Body of pancreas (tissue), 4 donors: ENCODE measurements at regions not wholly inside any gene's neighbourhood (a gene's known extent, or its start where the extent isn't known, plus 50 kb on each side); places are given as distances from the start of the nearest gene placed in this dataset.

ENCODE experiments used
- ATAC-seq: fragments of 150-250 bp; one replicate; pipeline ENCODE4 v1.9.1; 2016
- DNase-seq, 4 donors: peaks; one replicate each; pipeline ENCODE4 v3.0.0-alpha.2; 2019
- H3K27ac ChIP-seq, 4 donors: fragments of 200-600 bp; sonication (generic); 1 replicate in 3 of 4; 2 replicates in 1 of 4; pipeline versions ENCODE4 v1.5.1 to v1.6.1; 2016 to 2019; ENCODE audit warnings: mild to moderate bottlenecking in 1 of 4, mixed read lengths in 1 of 4, moderate library complexity in 1 of 4
- H3K27me3 ChIP-seq, 2 donors: fragments of 200-600 bp; sonication (generic); one replicate each; pipeline ENCODE4 v1.6.0; 2016; ENCODE audit warnings: mild to moderate bottlenecking in 1 of 2
- H3K36me3 ChIP-seq, 2 donors: fragments of 200-600 bp; sonication (generic); replicated peaks in 1 of 2; 2 replicates each; pipeline ENCODE4 v1.5.1; 2016; ENCODE audit warnings: low read depth in 2 of 2; ENCODE audit not compliant: insufficient read depth in 1 of 2
- H3K4me1 ChIP-seq: fragments of 200-600 bp; sonication (generic); one replicate; pipeline ENCODE4 v1.6.0; 2016
- H3K4me3 ChIP-seq, 2 donors: fragments of 200-600 bp; sonication (generic); 1 replicate in 1 of 2; 2 replicates in 1 of 2; pipeline ENCODE4 v1.5.1; 2016 to 2019
- H3K9me3 ChIP-seq, 3 donors: fragments of 200-600 bp; sonication (generic); 1 replicate in 2 of 3; 2 replicates in 1 of 3; pipeline ENCODE4 v1.5.1; 2016
- POLR2A ChIP-seq, 3 donors: fragments of 450-650 bp; IDR thresholded peaks; one replicate each; pipeline ENCODE4 v1.6.1; 2016; ENCODE audit warnings: antibody characterized with exemption in 3 of 3, mild to moderate bottlenecking in 2 of 3
- WGBS, 2 donors: methylation state at CpG; one replicate each; pipeline ENCODE4 v1.1.5; 2017; 5-methylcytosine and 5-hydroxymethylcytosine counted together
- intact Hi-C: fragments of 100-400 bp; cut with DNase I; formaldehyde crosslinking; loops from one replicate; pipeline ENCODE4 v1.15.1; 2023
- TF ChIP-seq, protein P1 (sequence below), 7 experiments: fragments of 450-650 bp in 4 of 7; fragments of 200-600 bp in 3 of 7; sonication (generic) in 3 of 7; IDR thresholded peaks; one replicate each; pipeline ENCODE4 v1.5.1; 2016 to 2019; ENCODE audit warnings: antibody characterized with exemption in 7 of 7

DNA sequence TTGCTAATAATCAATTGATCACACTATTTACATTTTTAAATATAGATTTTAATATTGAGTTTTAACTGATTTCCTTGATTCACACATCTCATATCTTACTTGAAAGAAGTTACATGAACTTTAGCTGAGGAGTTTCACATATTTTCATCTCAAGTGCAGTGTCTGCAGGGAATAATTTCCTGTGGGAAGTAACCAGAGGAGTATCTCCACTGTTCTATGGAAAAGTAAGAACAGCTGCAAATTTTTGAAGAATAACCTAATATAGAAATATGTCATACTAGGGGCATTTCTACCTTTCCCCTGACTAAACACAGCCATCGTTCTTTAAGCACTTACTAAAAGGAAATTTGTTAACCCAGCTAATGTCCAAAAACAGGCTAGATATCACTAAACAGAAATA is 546.4 kb downstream of the EFNA5 start:
- H3K27me3 ChIP-seq = no peaks in the 10 kb centered on the region
- TF ChIP-seq, protein P1, sequence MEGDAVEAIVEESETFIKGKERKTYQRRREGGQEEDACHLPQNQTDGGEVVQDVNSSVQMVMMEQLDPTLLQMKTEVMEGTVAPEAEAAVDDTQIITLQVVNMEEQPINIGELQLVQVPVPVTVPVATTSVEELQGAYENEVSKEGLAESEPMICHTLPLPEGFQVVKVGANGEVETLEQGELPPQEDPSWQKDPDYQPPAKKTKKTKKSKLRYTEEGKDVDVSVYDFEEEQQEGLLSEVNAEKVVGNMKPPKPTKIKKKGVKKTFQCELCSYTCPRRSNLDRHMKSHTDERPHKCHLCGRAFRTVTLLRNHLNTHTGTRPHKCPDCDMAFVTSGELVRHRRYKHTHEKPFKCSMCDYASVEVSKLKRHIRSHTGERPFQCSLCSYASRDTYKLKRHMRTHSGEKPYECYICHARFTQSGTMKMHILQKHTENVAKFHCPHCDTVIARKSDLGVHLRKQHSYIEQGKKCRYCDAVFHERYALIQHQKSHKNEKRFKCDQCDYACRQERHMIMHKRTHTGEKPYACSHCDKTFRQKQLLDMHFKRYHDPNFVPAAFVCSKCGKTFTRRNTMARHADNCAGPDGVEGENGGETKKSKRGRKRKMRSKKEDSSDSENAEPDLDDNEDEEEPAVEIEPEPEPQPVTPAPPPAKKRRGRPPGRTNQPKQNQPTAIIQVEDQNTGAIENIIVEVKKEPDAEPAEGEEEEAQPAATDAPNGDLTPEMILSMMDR (IDR thresholded peaks at IDR 0.05) = no peak
- no peak for TF ChIP-seq POLR2A (IDR thresholded peaks at IDR 0.05)
- no peaks in the 10 kb centered on the region for H3K9me3 ChIP-seq
- H3K4me3 ChIP-seq = no peak overlapping the region
- peaks cover 17% of the 10 kb centered on the region for H3K4me1 ChIP-seq
- ATAC-seq = no peak
- 61% methylated on average over 1 of the region's 1 CpG for WGBS, 2 donors
- DNase-seq = no peak
- no peak overlapping the region for H3K27ac ChIP-seq
- intact Hi-C loops = no loop called here
- no peaks in the 10 kb centered on the region for H3K36me3 ChIP-seq

DNA sequence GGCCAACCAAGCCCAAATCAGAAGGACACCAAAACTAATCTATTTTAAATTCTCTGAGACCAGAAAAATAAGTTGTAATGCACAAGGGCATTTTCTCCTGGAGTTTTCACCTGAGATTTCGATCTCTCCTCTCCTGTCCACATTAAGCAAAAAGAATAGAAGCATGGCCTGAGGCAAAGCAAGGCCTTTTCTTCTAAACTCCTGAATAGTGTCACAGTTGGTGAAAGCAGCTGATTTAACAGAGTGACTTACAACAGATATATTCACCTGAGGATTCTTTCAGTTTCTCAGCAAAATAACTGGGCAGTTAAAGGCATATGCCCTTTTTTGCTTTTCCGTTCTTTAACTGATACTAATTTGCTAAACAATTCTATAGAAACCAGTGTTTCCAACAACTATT is 547.7 kb downstream of the EFNA5 start:
- no peaks in the 10 kb centered on the region for H3K36me3 ChIP-seq
- no peak overlapping the region for H3K27ac ChIP-seq
- H3K9me3 ChIP-seq = no peaks in the 10 kb centered on the region
- intact Hi-C loops = no loop called here
- ATAC-seq = no peak
- 84 to 90% methylated on average over 2 of the region's 2 CpGs for WGBS, 2 donors
- TF ChIP-seq, protein P1 (IDR thresholded peaks at IDR 0.05) = no peak
- no peak for TF ChIP-seq POLR2A (IDR thresholded peaks at IDR 0.05)
- DNase-seq = no peak
- no peaks in the 10 kb centered on the region for H3K27me3 ChIP-seq
- peaks cover 7% of the 10 kb centered on the region for H3K4me1 ChIP-seq
- no peak overlapping the region for H3K4me3 ChIP-seq

DNA sequence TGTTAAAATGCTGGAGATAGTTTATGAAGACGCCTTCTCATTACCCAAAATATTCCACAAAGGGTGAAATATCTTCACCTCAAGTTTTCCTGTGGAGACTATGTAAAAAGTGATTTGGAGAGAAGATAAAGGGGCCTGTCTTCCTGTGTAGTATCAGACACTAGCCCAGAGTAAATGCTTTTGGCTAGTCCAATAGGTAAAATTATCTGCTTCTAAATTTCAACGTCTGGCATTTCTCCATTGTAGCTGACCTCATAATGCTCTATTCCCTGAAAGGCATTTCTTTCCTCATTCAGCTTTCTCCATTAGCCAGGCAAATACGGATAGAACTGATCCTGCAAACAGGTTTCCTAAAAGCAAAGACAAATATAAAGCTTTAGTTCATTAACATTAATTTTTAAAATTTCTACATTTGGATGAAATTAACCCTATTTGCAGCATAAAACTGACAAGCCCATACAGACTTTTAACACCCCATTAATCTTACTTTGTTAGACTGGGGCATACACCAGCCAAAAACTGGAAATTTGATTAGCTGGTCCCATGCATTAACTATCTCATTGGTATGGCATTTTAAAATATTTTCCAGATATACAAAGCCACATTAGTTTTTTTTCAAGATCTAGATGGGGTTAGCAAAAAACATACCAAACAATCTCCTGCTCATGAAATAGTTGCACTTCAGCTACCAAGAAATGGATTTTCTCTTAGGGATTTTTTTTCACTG is 548.8 kb downstream of the EFNA5 start:
- Histone ChIP-seq H3K4me3 (no peak overlapping the region), H3K9me3 (no peaks in the 10 kb centered on the region), H3K4me1 (no peaks in the 10 kb centered on the region), H3K27me3 (no peaks in the 10 kb centered on the region), H3K36me3 (no peaks in the 10 kb centered on the region), H3K27ac (no peak overlapping the region)
- intact Hi-C loops = no loop called here
- 56 to 63% methylated on average over 3 of the region's 3 CpGs for whole genome bisulfite sequencing, 2 donors
- TF ChIP-seq, protein P1 (IDR thresholded peaks at IDR 0.05) = no peak
- no peak for TF ChIP-seq POLR2A (IDR thresholded peaks at IDR 0.05)
- ATAC-seq (no peak), DNase-seq (no peak)

DNA sequence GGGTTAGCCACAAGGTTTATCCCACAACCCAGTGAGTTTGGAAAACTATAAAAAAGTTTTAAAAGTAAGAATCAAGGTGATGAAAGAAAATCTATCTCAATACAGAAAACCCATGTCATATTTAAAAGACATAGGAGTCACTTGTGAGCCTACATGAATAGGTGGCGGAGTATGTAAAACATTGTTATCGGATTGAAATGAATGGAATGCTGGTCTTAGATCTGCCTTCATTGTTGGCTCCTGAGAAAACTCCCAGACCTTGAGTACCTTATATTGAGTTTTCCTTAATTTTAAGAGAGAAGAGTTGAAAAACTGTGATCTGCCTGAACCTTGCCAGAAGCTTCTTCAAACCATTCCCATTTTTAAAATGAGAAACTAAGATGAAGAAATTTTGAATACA is 551.1 kb downstream of the EFNA5 start:
- intact Hi-C loops = no loop called here
- no peaks in the 10 kb centered on the region for H3K36me3 ChIP-seq
- WGBS, 2 donors = 85 to 89% methylated on average over 2 of the region's 2 CpGs
- no peak overlapping the region for H3K4me3 ChIP-seq
- TF ChIP-seq, protein P1 (IDR thresholded peaks at IDR 0.05) = no peak
- TF ChIP-seq POLR2A (IDR thresholded peaks at IDR 0.05) = no peak
- no peak overlapping the region for H3K27ac ChIP-seq
- DNase-seq (no peak), ATAC-seq (no peak)
- H3K9me3 ChIP-seq = no peaks in the 10 kb centered on the region
- no peaks in the 10 kb centered on the region for H3K4me1 ChIP-seq
- H3K27me3 ChIP-seq = no peaks in the 10 kb centered on the region
